H9 (cell line): ENCODE measurements at regions not wholly inside any gene's neighbourhood (a gene's known extent, or its start where the extent isn't known, plus 50 kb on each side); places are given as distances from the start of the nearest gene placed in this dataset.

Experiments
- DNase-seq: peaks from one replicate; pipeline ENCODE4 v3.0.0-alpha.2; 2017
- H2AFZ ChIP-seq: one replicate; pipeline ENCODE4 v1.6.1; 2013; ENCODE audit warnings: mild to moderate bottlenecking, low read length, control low read depth, moderate library complexity
- H2AK5ac ChIP-seq: 2 replicates; pipeline ENCODE4 v1.6.1; 2013; ENCODE audit warnings: low read length, control low read depth, mixed read lengths; ENCODE audit not compliant: insufficient read length
- H2BK120ac ChIP-seq: one replicate; pipeline ENCODE4 v1.6.1; 2013; ENCODE audit warnings: low read depth, mild to moderate bottlenecking, low read length, control low read depth, inconsistent platforms; ENCODE audit not compliant: poor library complexity, severe bottlenecking
- H2BK12ac ChIP-seq: 2 replicates; pipeline ENCODE4 v1.6.1; 2013; ENCODE audit warnings: low read length, control low read depth, mixed read lengths, low read depth; ENCODE audit not compliant: insufficient read length
- H2BK15ac ChIP-seq: 2 replicates; pipeline ENCODE4 v1.6.1; 2013; ENCODE audit warnings: low read depth, low read length, control low read depth
- H2BK20ac ChIP-seq: one replicate; pipeline ENCODE4 v1.6.1; 2013; ENCODE audit warnings: low read depth, mild to moderate bottlenecking, low read length, control low read depth, inconsistent platforms; ENCODE audit not compliant: poor library complexity, severe bottlenecking
- H2BK5ac ChIP-seq: 2 replicates; pipeline ENCODE4 v1.6.1; 2013; ENCODE audit warnings: low read length, control low read depth, mixed read lengths; ENCODE audit not compliant: insufficient read length
- H3K14ac ChIP-seq: 2 replicates; pipeline ENCODE4 v1.6.1; 2013; ENCODE audit warnings: low read length, control low read depth; ENCODE audit not compliant: insufficient read depth
- H3K18ac ChIP-seq: 2 replicates; pipeline ENCODE4 v1.6.1; 2013; ENCODE audit warnings: low read depth, mild to moderate bottlenecking, mixed read lengths, low read length, control low read depth; ENCODE audit not compliant: insufficient read length
- H3K23ac ChIP-seq: 2 replicates; pipeline ENCODE4 v1.6.1; 2013; ENCODE audit warnings: low read length, control low read depth, mixed read lengths, low read depth; ENCODE audit not compliant: insufficient read length
- H3K23me2 ChIP-seq: 2 replicates; pipeline ENCODE4 v1.6.1; 2013; ENCODE audit warnings: low read depth, mild to moderate bottlenecking, mixed read lengths, low read length, control low read depth; ENCODE audit not compliant: insufficient read length, poor library complexity, severe bottlenecking
- H3K27ac ChIP-seq: 2 replicates; pipeline ENCODE4 v1.5.1; 2013; ENCODE audit warnings: low read length, control low read depth, mixed read lengths, low read depth; ENCODE audit not compliant: insufficient read length
- H3K27me3 ChIP-seq: 2 replicates; pipeline ENCODE4 v1.6.1; 2013; ENCODE audit warnings: low read length, control low read depth, inconsistent platforms; ENCODE audit not compliant: insufficient read depth
- H3K4ac ChIP-seq: 2 replicates; pipeline ENCODE4 v1.6.1; 2013; ENCODE audit warnings: low read depth, mild to moderate bottlenecking, control low read depth, inconsistent platforms, low read length, moderate library complexity
- H3K4me1 ChIP-seq: 2 replicates; pipeline ENCODE4 v1.6.1; 2013; ENCODE audit warnings: low read length, control low read depth, inconsistent platforms; ENCODE audit not compliant: insufficient read depth
- H3K4me2 ChIP-seq: 2 replicates; pipeline ENCODE4 v1.6.1; 2013; ENCODE audit warnings: low read length, control low read depth, mixed read lengths; ENCODE audit not compliant: insufficient read length, insufficient read depth
- H3K56ac ChIP-seq: 2 replicates; pipeline ENCODE4 v1.6.1; 2013; ENCODE audit warnings: low read depth, mild to moderate bottlenecking, mixed read lengths, low read length, control low read depth; ENCODE audit not compliant: insufficient read length
- H3K79me1 ChIP-seq: 2 replicates; pipeline ENCODE4 v1.6.1; 2013; ENCODE audit warnings: low read depth, mild to moderate bottlenecking, moderate library complexity, low read length, control low read depth, inconsistent platforms; ENCODE audit not compliant: insufficient read depth, poor library complexity, severe bottlenecking
- H3K79me2 ChIP-seq: 2 replicates; pipeline ENCODE4 v1.6.1; 2013; ENCODE audit warnings: low read length, control low read depth, inconsistent platforms; ENCODE audit not compliant: insufficient read depth
- H3K9ac ChIP-seq: 2 replicates; pipeline ENCODE4 v1.6.1; 2013; ENCODE audit warnings: low read length, control low read depth, mixed read lengths; ENCODE audit not compliant: insufficient read length; ENCODE audit errors: extremely low read depth
- H3K9me3 ChIP-seq: one replicate; pipeline ENCODE4 v1.6.1; 2013; ENCODE audit warnings: low read depth, low read length, inconsistent platforms; ENCODE audit not compliant: control insufficient read depth
- H3T11ph ChIP-seq: one replicate; pipeline ENCODE4 v1.6.1; 2013; ENCODE audit warnings: mild to moderate bottlenecking, low read length, control low read depth, inconsistent platforms
- H4K20me1 ChIP-seq: one replicate; pipeline ENCODE4 v1.6.1; 2013; ENCODE audit not compliant: control insufficient read depth, insufficient read length, insufficient read depth
- H4K5ac ChIP-seq: 2 replicates; pipeline ENCODE4 v1.6.1; 2013; ENCODE audit warnings: low read depth, mild to moderate bottlenecking, mixed read lengths, low read length, control low read depth; ENCODE audit not compliant: insufficient read length
- H4K8ac ChIP-seq: replicated peaks from 2 replicates; pipeline ENCODE4 v1.6.1; 2013; ENCODE audit warnings: low read length, control low read depth, mixed read lengths, low read depth; ENCODE audit not compliant: insufficient read length
- H4K91ac ChIP-seq: 2 replicates; pipeline ENCODE4 v1.6.1; 2013; ENCODE audit warnings: low read depth, mild to moderate bottlenecking, moderate library complexity, mixed read lengths, low read length, control low read depth; ENCODE audit not compliant: insufficient read length
- H3K27ac Mint-ChIP-seq, 3 experiments: 2 replicates in 2 of 3; 3 replicates in 1 of 3; pipeline ENCODE4 v1.8.0; 2020 to 2021; ENCODE audit warnings: mixed read lengths in 3 of 3, mild to moderate bottlenecking in 1 of 3, moderate library complexity in 1 of 3
- H3K27me3 Mint-ChIP-seq: 2 replicates; pipeline ENCODE4 v1.8.0; 2021; ENCODE audit warnings: low read depth, mild to moderate bottlenecking, moderate library complexity, mixed read lengths
- H3K36me3 Mint-ChIP-seq, 3 experiments: 2 replicates in 2 of 3; 3 replicates in 1 of 3; pipeline ENCODE4 v1.8.0; 2020 to 2021; ENCODE audit warnings: low read depth in 3 of 3, mixed read lengths in 3 of 3; ENCODE audit not compliant: insufficient read depth in 1 of 3
- H3K4me1 Mint-ChIP-seq, 2 experiments: 2 replicates each; pipeline ENCODE4 v1.8.0; 2020; ENCODE audit warnings: mixed read lengths in 2 of 2
- H3K4me3 Mint-ChIP-seq, 2 experiments: 2 replicates in 1 of 2; 3 replicates in 1 of 2; pipeline ENCODE4 v1.8.0; 2020 to 2021; ENCODE audit warnings: mild to moderate bottlenecking in 2 of 2, mixed read lengths in 2 of 2, moderate library complexity in 1 of 2
- H3K9me3 Mint-ChIP-seq, 2 experiments: 2 replicates in 1 of 2; 3 replicates in 1 of 2; pipeline ENCODE4 v1.8.0; 2020; ENCODE audit warnings: mild to moderate bottlenecking in 2 of 2, mixed read lengths in 2 of 2, moderate library complexity in 1 of 2
- WGBS: extraction: QIAGEN DNeasy Blood & Tissue Kit; methylation state at CpG from one replicate; pipeline ENCODE4 v1.1.7; 2013; ENCODE audit warnings: missing lambda C conversion rate, low lambda C conversion rate, mixed read lengths; ENCODE audit not compliant: insufficient read length; ENCODE audit errors: extremely low coverage; 5-methylcytosine and 5-hydroxymethylcytosine counted together
- TF ChIP-seq, protein P1 (sequence below): fragments of 200-600 bp; sonication (generic); conservative IDR thresholded peaks from 3 replicates; pipeline ENCODE4 v1.8.0; 2021; ENCODE audit warnings: antibody characterized with exemption, mild to moderate bottlenecking

DNA sequence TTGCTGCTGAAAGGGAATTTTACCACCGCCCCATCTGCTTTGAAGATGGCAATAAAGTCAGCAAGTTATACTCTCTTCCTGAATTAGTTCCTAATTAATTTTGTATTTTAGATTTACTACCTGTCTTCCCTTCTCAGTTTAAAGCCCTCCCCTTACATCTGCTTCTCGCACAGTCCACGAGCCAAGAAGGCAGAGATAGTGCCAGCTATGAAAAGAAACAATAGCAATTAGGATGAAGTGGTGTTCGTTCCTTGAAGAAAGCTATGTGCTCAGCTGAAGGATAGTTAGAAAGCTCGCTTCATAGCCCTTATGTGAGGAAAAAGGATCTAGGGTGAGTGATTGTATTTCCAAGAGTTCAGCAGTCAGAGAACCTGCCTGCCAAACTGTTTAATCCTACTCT is 1678.8 kb upstream of the TENM3 start:
- Mint-ChIP-seq H3K27ac (no peak overlapping the region), H3K27me3 (no peaks in the 10 kb centered on the region), H3K9me3 (peaks cover 0 to 2% of the 10 kb centered on the region in 2 experiments; a peak in 2 of 5 replicates), H3K36me3 (no peaks in the 10 kb centered on the region; a peak in 1 of 7 replicates), H3K4me1 (no peaks in the 10 kb centered on the region), H3K4me3 (no peak overlapping the region)
- Histone ChIP-seq H3K9ac (no peak overlapping the region), H2BK120ac (no peak overlapping the region), H2BK15ac (no peak overlapping the region), H2BK5ac (no peak overlapping the region), H3K9me3 (no peaks in the 10 kb centered on the region), H3K4ac (no peak overlapping the region), H4K91ac (no peak overlapping the region), H3K56ac (no peak overlapping the region), H4K5ac (no peak overlapping the region), H3K4me1 (no peaks in the 10 kb centered on the region), H3K27me3 (no peaks in the 10 kb centered on the region), H4K8ac (no peak overlapping the region), H2BK12ac (no peak overlapping the region), H3K79me1 (no peaks in the 10 kb centered on the region), H3K23ac (no peak overlapping the region), H2BK20ac (no peak overlapping the region), H2AFZ (peak overlapping the region; percentile 40), H3K79me2 (no peaks in the 10 kb centered on the region), H3K14ac (no peak overlapping the region), H3T11ph (no peak overlapping the region), H4K20me1 (no peaks in the 10 kb centered on the region), H3K4me2 (no peak overlapping the region), H2AK5ac (no peak overlapping the region), H3K27ac (no peak overlapping the region), H3K18ac (no peak overlapping the region), H3K23me2 (no peaks in the 10 kb centered on the region)
- DNase-seq: no peak
- WGBS: no CpG with 5 or more reads among the region's 5 CpGs
- TF ChIP-seq, protein P1, sequence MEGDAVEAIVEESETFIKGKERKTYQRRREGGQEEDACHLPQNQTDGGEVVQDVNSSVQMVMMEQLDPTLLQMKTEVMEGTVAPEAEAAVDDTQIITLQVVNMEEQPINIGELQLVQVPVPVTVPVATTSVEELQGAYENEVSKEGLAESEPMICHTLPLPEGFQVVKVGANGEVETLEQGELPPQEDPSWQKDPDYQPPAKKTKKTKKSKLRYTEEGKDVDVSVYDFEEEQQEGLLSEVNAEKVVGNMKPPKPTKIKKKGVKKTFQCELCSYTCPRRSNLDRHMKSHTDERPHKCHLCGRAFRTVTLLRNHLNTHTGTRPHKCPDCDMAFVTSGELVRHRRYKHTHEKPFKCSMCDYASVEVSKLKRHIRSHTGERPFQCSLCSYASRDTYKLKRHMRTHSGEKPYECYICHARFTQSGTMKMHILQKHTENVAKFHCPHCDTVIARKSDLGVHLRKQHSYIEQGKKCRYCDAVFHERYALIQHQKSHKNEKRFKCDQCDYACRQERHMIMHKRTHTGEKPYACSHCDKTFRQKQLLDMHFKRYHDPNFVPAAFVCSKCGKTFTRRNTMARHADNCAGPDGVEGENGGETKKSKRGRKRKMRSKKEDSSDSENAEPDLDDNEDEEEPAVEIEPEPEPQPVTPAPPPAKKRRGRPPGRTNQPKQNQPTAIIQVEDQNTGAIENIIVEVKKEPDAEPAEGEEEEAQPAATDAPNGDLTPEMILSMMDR: no peak
